ENCODE measurements at regions not wholly inside any gene's neighbourhood (a gene's known extent, or its start where the extent isn't known, plus 50 kb on each side); places are given as distances from the start of the nearest gene placed in this dataset.

- DNase-seq: no peak
Observed at GRCh38 chr13:70469077-70469476, 360.8 kb upstream of the KLHL1 start.

GRCh38 chr13:70457474-70457873 lies 349.2 kb upstream of the KLHL1 start:
- no peak for DNase-seq

- no peak for DNase-seq
Observed at GRCh38 chr13:70448820-70449219, 340.6 kb upstream of the KLHL1 start.

- no peak for DNase-seq
Observed at GRCh38 chr13:70432276-70432805, 324.1 kb upstream of the KLHL1 start.

- no peak for DNase-seq
Observed at GRCh38 chr13:70430256-70430655, 322.0 kb upstream of the KLHL1 start.

- DNase-seq: no peak
Observed at GRCh38 chr13:70424928-70425327, 316.7 kb upstream of the KLHL1 start.

- DNase-seq: no peak
Observed at GRCh38 chr13:70424428-70424827, 316.2 kb upstream of the KLHL1 start.

- DNase-seq: no peak
Observed at GRCh38 chr13:70415136-70415535, 306.9 kb upstream of the KLHL1 start.

GRCh38 chr13:70408865-70409264 lies 300.6 kb upstream of the KLHL1 start:
- no peak for DNase-seq

GRCh38 chr13:70407486-70407885 lies 299.2 kb upstream of the KLHL1 start:
- DNase-seq: no peak

- no peak for DNase-seq
Observed at GRCh38 chr13:70405266-70405665, 297.0 kb upstream of the KLHL1 start.

- DNase-seq: no peak
Observed at GRCh38 chr13:70394031-70394548, 285.8 kb upstream of the KLHL1 start.

GRCh38 chr13:70391678-70392077 lies 283.4 kb upstream of the KLHL1 start:
- DNase-seq: no peak

GRCh38 chr13:70390968-70391367 lies 282.7 kb upstream of the KLHL1 start:
- no peak for DNase-seq

GRCh38 chr13:70390064-70390463 lies 281.8 kb upstream of the KLHL1 start:
- DNase-seq: no peak

GRCh38 chr13:70388935-70389334 lies 280.7 kb upstream of the KLHL1 start:
- no peak for DNase-seq

- no peak for DNase-seq
Observed at GRCh38 chr13:70386919-70387318, 278.7 kb upstream of the KLHL1 start.

- no peak for DNase-seq
Observed at GRCh38 chr13:70385852-70386251, 277.6 kb upstream of the KLHL1 start.

GRCh38 chr13:70384156-70384555 lies 275.9 kb upstream of the KLHL1 start:
- DNase-seq: no peak

GRCh38 chr13:70380809-70381208 lies 272.6 kb upstream of the KLHL1 start:
- DNase-seq: no peak

- no peak for DNase-seq
Observed at GRCh38 chr13:70375718-70376117, 267.5 kb upstream of the KLHL1 start.

- no peak for DNase-seq
Observed at GRCh38 chr13:70370924-70371323, 262.7 kb upstream of the KLHL1 start.

GRCh38 chr13:70366720-70367119 lies 258.5 kb upstream of the KLHL1 start:
- no peak for DNase-seq

- no peak for DNase-seq
Observed at GRCh38 chr13:70363991-70364390, 255.7 kb upstream of the KLHL1 start.

- peak; percentile 7 for DNase-seq
Observed at GRCh38 chr13:70362820-70363570, 254.7 kb upstream of the KLHL1 start.
